ENCODE measurements at regions not wholly inside any gene's neighbourhood (a gene's known extent, or its start where the extent isn't known, plus 50 kb on each side); places are given as distances from the start of the nearest gene placed in this dataset.
"Not testable (repeated sequence)": the region's sequence is repeated elsewhere in the genome, so short reads cannot be mapped to it uniquely, and the experiment has no call there.

- H3K4me3 Mint-ChIP-seq; H3K4me1 Mint-ChIP-seq; H3K27me3 Mint-ChIP-seq (ENCODE audit: low read depth); H3K27ac Mint-ChIP-seq; DNase-seq (ENCODE audit: low spot score in 2 of 2, unreplicated experiment in 2 of 2); H3K36me3 Mint-ChIP-seq: not testable (repeated sequence)
- H3K9me3 Mint-ChIP-seq, result peaks cover 12% of the 10 kb centered on the region
Measured at GRCh38 chr17:22044706-22045246, 352.5 kb downstream of the KCNJ18 start.

- H3K36me3 Mint-ChIP-seq; H3K4me3 Mint-ChIP-seq; DNase-seq (ENCODE audit: low spot score in 2 of 2, unreplicated experiment in 2 of 2); H3K27ac Mint-ChIP-seq; H3K27me3 Mint-ChIP-seq (ENCODE audit: low read depth); H3K4me1 Mint-ChIP-seq: not testable (repeated sequence)
- peaks cover 20% of the 10 kb centered on the region for H3K9me3 Mint-ChIP-seq
Measured at GRCh38 chr17:22047521-22047920, 355.2 kb downstream of the KCNJ18 start.

GRCh38 chr17:22048226-22048625 lies 355.9 kb downstream of the KCNJ18 start:
- H3K4me1 Mint-ChIP-seq; H3K36me3 Mint-ChIP-seq; H3K27ac Mint-ChIP-seq; H3K4me3 Mint-ChIP-seq; DNase-seq (ENCODE audit: low spot score in 2 of 2, unreplicated experiment in 2 of 2); H3K27me3 Mint-ChIP-seq (ENCODE audit: low read depth): not testable (repeated sequence)
- H3K9me3 Mint-ChIP-seq, result peaks cover 20% of the 10 kb centered on the region

- not testable (repeated sequence) for H3K4me1 Mint-ChIP-seq; H3K36me3 Mint-ChIP-seq; H3K4me3 Mint-ChIP-seq; H3K27ac Mint-ChIP-seq; H3K27me3 Mint-ChIP-seq (ENCODE audit: low read depth); DNase-seq (ENCODE audit: low spot score in 2 of 2, unreplicated experiment in 2 of 2)
- H3K9me3 Mint-ChIP-seq, result peaks cover 12% of the 10 kb centered on the region
Measured at GRCh38 chr17:22050766-22051165, 358.4 kb downstream of the KCNJ18 start.

- H3K27ac Mint-ChIP-seq; H3K27me3 Mint-ChIP-seq (ENCODE audit: low read depth); DNase-seq (ENCODE audit: low spot score in 2 of 2, unreplicated experiment in 2 of 2); H3K4me1 Mint-ChIP-seq; H3K4me3 Mint-ChIP-seq; H3K36me3 Mint-ChIP-seq: not testable (repeated sequence)
- peaks cover 13% of the 10 kb centered on the region for H3K9me3 Mint-ChIP-seq
Measured at GRCh38 chr17:22052715-22053114, 360.4 kb downstream of the KCNJ18 start.

- not testable (repeated sequence) for DNase-seq (ENCODE audit: low spot score in 2 of 2, unreplicated experiment in 2 of 2)
Measured at GRCh38 chr17:22056566-22056965, 364.2 kb downstream of the KCNJ18 start.

GRCh38 chr17:22075918-22076317 lies 383.6 kb downstream of the KCNJ18 start:
- not testable (repeated sequence) for H3K4me3 Mint-ChIP-seq; H3K36me3 Mint-ChIP-seq; H3K4me1 Mint-ChIP-seq; H3K27ac Mint-ChIP-seq; DNase-seq (ENCODE audit: low spot score in 2 of 2, unreplicated experiment in 2 of 2); H3K27me3 Mint-ChIP-seq (ENCODE audit: low read depth)
- peaks cover 10% of the 10 kb centered on the region for H3K9me3 Mint-ChIP-seq

More at GRCh38 chr17:22056566-22056965, 364.2 kb downstream of the KCNJ18 start:
- not testable (repeated sequence) for H3K27ac Mint-ChIP-seq; H3K36me3 Mint-ChIP-seq; H3K27me3 Mint-ChIP-seq (ENCODE audit: low read depth); H3K4me3 Mint-ChIP-seq; H3K4me1 Mint-ChIP-seq
- H3K9me3 Mint-ChIP-seq, result peaks cover 24% of the 10 kb centered on the region

- not testable (repeated sequence) for DNase-seq (ENCODE audit: low spot score in 2 of 2, unreplicated experiment in 2 of 2); H3K27ac Mint-ChIP-seq; H3K4me3 Mint-ChIP-seq; H3K27me3 Mint-ChIP-seq (ENCODE audit: low read depth); H3K4me1 Mint-ChIP-seq; H3K36me3 Mint-ChIP-seq
- H3K9me3 Mint-ChIP-seq, result peaks cover 32% of the 10 kb centered on the region
Measured at GRCh38 chr17:22088589-22088988, 396.3 kb downstream of the KCNJ18 start.

- peaks cover 30% of the 10 kb centered on the region for H3K9me3 Mint-ChIP-seq
- DNase-seq (ENCODE audit: low spot score in 2 of 2, unreplicated experiment in 2 of 2), result no peak
- no peaks in the 10 kb centered on the region for H3K27me3 Mint-ChIP-seq (ENCODE audit: low read depth)
- no peak for TF ChIP-seq CTCF (IDR thresholded peaks at IDR 0.05; ENCODE audit: unreplicated experiment)
- no peaks in the 10 kb centered on the region for H3K4me1 Mint-ChIP-seq
- peaks cover 3% of the 10 kb centered on the region for H3K36me3 Mint-ChIP-seq
- no peak overlapping the region for H3K4me3 Mint-ChIP-seq
- no peak overlapping the region for H3K27ac Mint-ChIP-seq
Measured at GRCh38 chr17:22090263-22090935, 398.1 kb downstream of the KCNJ18 start.

GRCh38 chr17:22091041-22091679 lies 398.8 kb downstream of the KCNJ18 start:
- not testable (repeated sequence) for H3K27ac Mint-ChIP-seq; H3K4me1 Mint-ChIP-seq; H3K36me3 Mint-ChIP-seq; DNase-seq (ENCODE audit: low spot score in 2 of 2, unreplicated experiment in 2 of 2); H3K27me3 Mint-ChIP-seq (ENCODE audit: low read depth)
- H3K9me3 Mint-ChIP-seq, result peaks cover 30% of the 10 kb centered on the region
- H3K4me3 Mint-ChIP-seq, result peak overlapping the region; percentile 67

GRCh38 chr17:22091840-22092239 lies 399.5 kb downstream of the KCNJ18 start:
- H3K27ac Mint-ChIP-seq; H3K4me1 Mint-ChIP-seq; H3K27me3 Mint-ChIP-seq (ENCODE audit: low read depth); DNase-seq (ENCODE audit: low spot score in 2 of 2, unreplicated experiment in 2 of 2); H3K4me3 Mint-ChIP-seq; H3K36me3 Mint-ChIP-seq: not testable (repeated sequence)
- peaks cover 25% of the 10 kb centered on the region for H3K9me3 Mint-ChIP-seq

- H3K4me3 Mint-ChIP-seq; H3K27ac Mint-ChIP-seq; H3K4me1 Mint-ChIP-seq; H3K36me3 Mint-ChIP-seq; H3K27me3 Mint-ChIP-seq (ENCODE audit: low read depth); DNase-seq (ENCODE audit: low spot score in 2 of 2, unreplicated experiment in 2 of 2): not testable (repeated sequence)
- H3K9me3 Mint-ChIP-seq, result peaks cover 18% of the 10 kb centered on the region
Measured at GRCh38 chr17:22095414-22095813, 403.1 kb downstream of the KCNJ18 start.

GRCh38 chr17:22099633-22100032 lies 407.3 kb downstream of the KCNJ18 start:
- H3K36me3 Mint-ChIP-seq; DNase-seq (ENCODE audit: low spot score in 2 of 2, unreplicated experiment in 2 of 2); H3K4me3 Mint-ChIP-seq; H3K27me3 Mint-ChIP-seq (ENCODE audit: low read depth); H3K4me1 Mint-ChIP-seq; H3K27ac Mint-ChIP-seq: not testable (repeated sequence)
- H3K9me3 Mint-ChIP-seq, result peaks cover 23% of the 10 kb centered on the region

Data from mesothelial cell of epicardium (in vitro differentiated cells).